ENCODE measurements at regions not wholly inside any gene's neighbourhood (a gene's known extent, or its start where the extent isn't known, plus 50 kb on each side); places are given as distances from the start of the nearest gene placed in this dataset.

DNA sequence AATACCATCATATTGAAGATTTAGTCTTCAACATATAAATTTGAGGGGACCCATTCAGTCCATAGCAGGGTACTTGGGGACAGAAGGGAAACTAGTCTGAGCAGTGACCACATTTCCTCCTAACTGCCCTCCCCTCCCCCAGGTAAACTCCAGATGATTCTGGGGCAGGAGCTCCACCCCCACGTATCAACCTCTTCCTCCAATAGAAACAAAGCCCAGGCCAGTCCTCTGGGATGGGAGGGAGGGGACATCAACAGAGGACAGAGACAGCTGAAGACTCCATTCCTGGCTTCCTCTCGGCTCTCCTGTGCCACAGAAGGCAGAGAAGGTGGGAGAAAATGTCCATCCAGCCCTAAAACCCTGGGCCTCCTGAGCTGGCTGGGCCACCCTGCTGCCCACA lies 85.0 kb upstream of the TOP1 start:
- DNase-seq (ENCODE audit: low read depth, low spot score): no peak
- no peaks in the 10 kb centered on the region for H3K9me3 ChIP-seq (ENCODE audit: control insufficient read depth in 1 of 2, insufficient read depth in 1 of 2, low read depth in 1 of 2, low read length in 2 of 2)
- RAD21 ChIA-PET (ENCODE audit: low non-redundant PET in 1 of 2, low total read pairs in 2 of 2, uncharacterized antibody in 2 of 2, unreplicated experiment in 2 of 2): no interaction called here
- H3K9me2 ChIP-seq (ENCODE audit: insufficient read depth): no peaks in the 10 kb centered on the region
- no peaks in the 10 kb centered on the region for H3K79me2 ChIP-seq (ENCODE audit: insufficient read depth, low read length)
- intact Hi-C loops (cut with micrococcal nuclease): no loop called here
- POLR2A ChIA-PET: no interaction called here
- no peak overlapping the region for H3K4me2 ChIP-seq (ENCODE audit: low read length)
- TF ChIP-seq TCF7L2 (IDR thresholded peaks at IDR 0.05; ENCODE audit: borderline replicate concordance, extremely low read depth, insufficient read depth, insufficient read length) (no peak), ZFX (IDR thresholded peaks at IDR 0.05) (no peak), SIN3A (IDR thresholded peaks at IDR 0.05; ENCODE audit: low read depth) (no peak), FOSL1 (IDR thresholded peaks at IDR 0.05; ENCODE audit: low read depth) (no peak), EZH2phosphoT487 (IDR thresholded peaks at IDR 0.05; ENCODE audit: borderline replicate concordance) (no peak), EGR1 (IDR thresholded peaks at IDR 0.05; ENCODE audit: low read depth) (no peak), POLR2AphosphoS5 (IDR thresholded peaks at IDR 0.05; ENCODE audit: low read depth, low read length) (no peak), CEBPB (IDR thresholded peaks at IDR 0.05; ENCODE audit: low read depth) (no peak), JUND (IDR thresholded peaks at IDR 0.05) (no peak), CBX3 (IDR thresholded peaks at IDR 0.05; ENCODE audit: low read depth) (no peak), RAD21 (IDR thresholded peaks at IDR 0.05; ENCODE audit: low read depth) (no peak), ELF1 (IDR thresholded peaks at IDR 0.05; ENCODE audit: borderline replicate concordance, low read depth) (no peak), EZH2 (IDR thresholded peaks at IDR 0.05) (no peak), SP1 (IDR thresholded peaks at IDR 0.05; ENCODE audit: low read depth) (no peak), YY1 (IDR thresholded peaks at IDR 0.05; ENCODE audit: extremely low read depth, insufficient replicate concordance, low read depth, low read length) (no peak)
- TF ChIP-seq, protein P1, sequence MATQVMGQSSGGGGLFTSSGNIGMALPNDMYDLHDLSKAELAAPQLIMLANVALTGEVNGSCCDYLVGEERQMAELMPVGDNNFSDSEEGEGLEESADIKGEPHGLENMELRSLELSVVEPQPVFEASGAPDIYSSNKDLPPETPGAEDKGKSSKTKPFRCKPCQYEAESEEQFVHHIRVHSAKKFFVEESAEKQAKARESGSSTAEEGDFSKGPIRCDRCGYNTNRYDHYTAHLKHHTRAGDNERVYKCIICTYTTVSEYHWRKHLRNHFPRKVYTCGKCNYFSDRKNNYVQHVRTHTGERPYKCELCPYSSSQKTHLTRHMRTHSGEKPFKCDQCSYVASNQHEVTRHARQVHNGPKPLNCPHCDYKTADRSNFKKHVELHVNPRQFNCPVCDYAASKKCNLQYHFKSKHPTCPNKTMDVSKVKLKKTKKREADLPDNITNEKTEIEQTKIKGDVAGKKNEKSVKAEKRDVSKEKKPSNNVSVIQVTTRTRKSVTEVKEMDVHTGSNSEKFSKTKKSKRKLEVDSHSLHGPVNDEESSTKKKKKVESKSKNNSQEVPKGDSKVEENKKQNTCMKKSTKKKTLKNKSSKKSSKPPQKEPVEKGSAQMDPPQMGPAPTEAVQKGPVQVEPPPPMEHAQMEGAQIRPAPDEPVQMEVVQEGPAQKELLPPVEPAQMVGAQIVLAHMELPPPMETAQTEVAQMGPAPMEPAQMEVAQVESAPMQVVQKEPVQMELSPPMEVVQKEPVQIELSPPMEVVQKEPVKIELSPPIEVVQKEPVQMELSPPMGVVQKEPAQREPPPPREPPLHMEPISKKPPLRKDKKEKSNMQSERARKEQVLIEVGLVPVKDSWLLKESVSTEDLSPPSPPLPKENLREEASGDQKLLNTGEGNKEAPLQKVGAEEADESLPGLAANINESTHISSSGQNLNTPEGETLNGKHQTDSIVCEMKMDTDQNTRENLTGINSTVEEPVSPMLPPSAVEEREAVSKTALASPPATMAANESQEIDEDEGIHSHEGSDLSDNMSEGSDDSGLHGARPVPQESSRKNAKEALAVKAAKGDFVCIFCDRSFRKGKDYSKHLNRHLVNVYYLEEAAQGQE (IDR thresholded peaks at IDR 0.05; ENCODE audit: low read depth): no peak
- TF ChIP-seq, protein P2, sequence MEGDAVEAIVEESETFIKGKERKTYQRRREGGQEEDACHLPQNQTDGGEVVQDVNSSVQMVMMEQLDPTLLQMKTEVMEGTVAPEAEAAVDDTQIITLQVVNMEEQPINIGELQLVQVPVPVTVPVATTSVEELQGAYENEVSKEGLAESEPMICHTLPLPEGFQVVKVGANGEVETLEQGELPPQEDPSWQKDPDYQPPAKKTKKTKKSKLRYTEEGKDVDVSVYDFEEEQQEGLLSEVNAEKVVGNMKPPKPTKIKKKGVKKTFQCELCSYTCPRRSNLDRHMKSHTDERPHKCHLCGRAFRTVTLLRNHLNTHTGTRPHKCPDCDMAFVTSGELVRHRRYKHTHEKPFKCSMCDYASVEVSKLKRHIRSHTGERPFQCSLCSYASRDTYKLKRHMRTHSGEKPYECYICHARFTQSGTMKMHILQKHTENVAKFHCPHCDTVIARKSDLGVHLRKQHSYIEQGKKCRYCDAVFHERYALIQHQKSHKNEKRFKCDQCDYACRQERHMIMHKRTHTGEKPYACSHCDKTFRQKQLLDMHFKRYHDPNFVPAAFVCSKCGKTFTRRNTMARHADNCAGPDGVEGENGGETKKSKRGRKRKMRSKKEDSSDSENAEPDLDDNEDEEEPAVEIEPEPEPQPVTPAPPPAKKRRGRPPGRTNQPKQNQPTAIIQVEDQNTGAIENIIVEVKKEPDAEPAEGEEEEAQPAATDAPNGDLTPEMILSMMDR (IDR thresholded peaks at IDR 0.05 in 2 of 3, conservative IDR thresholded peaks at IDR 0.05 in 1 of 3; ENCODE audit: borderline replicate concordance in 1 of 3, insufficient read depth in 1 of 3, low read depth in 2 of 3, low read length in 2 of 3): no peak
- TF ChIP-seq, protein P3, sequence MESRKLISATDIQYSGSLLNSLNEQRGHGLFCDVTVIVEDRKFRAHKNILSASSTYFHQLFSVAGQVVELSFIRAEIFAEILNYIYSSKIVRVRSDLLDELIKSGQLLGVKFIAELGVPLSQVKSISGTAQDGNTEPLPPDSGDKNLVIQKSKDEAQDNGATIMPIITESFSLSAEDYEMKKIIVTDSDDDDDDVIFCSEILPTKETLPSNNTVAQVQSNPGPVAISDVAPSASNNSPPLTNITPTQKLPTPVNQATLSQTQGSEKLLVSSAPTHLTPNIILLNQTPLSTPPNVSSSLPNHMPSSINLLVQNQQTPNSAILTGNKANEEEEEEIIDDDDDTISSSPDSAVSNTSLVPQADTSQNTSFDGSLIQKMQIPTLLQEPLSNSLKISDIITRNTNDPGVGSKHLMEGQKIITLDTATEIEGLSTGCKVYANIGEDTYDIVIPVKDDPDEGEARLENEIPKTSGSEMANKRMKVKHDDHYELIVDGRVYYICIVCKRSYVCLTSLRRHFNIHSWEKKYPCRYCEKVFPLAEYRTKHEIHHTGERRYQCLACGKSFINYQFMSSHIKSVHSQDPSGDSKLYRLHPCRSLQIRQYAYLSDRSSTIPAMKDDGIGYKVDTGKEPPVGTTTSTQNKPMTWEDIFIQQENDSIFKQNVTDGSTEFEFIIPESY (IDR thresholded peaks at IDR 0.05; ENCODE audit: extremely low read depth, insufficient replicate concordance, low read length): no peak
- TF ChIP-seq, protein P4, sequence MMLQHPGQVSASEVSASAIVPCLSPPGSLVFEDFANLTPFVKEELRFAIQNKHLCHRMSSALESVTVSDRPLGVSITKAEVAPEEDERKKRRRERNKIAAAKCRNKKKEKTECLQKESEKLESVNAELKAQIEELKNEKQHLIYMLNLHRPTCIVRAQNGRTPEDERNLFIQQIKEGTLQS (IDR thresholded peaks at IDR 0.05): no peak
- no peak overlapping the region for H3K9ac ChIP-seq (ENCODE audit: low read length)
- H3K27me3 ChIP-seq (ENCODE audit: insufficient read depth, low read length): no peaks in the 10 kb centered on the region
- no peak overlapping the region for H2AFZ ChIP-seq (ENCODE audit: low read depth, low read length, poor library complexity, severe bottlenecking)
- CTCF ChIA-PET: interaction anchor here (1.7 kb wide), 1 partner anchor 202 kb away, joined by 6 read pairs; no protein-coding TSS in a partner anchor
- H3K36me3 ChIP-seq (ENCODE audit: control insufficient read depth in 1 of 2, insufficient read depth in 2 of 2, low read length in 2 of 2): no peaks in the 10 kb centered on the region
- no peaks in the 10 kb centered on the region for H4K20me1 ChIP-seq (ENCODE audit: insufficient read depth)
- no TSS peak for BruUV-seq (replicated peaks)
- H3K4me1 ChIP-seq (ENCODE audit: control insufficient read depth in 1 of 2, insufficient read depth in 2 of 2, low read length in 2 of 2): peaks cover 0 to 19% of the 10 kb centered on the region in 2 experiments; a peak in 2 of 4 replicates
- no peak overlapping the region for H3K4me3 ChIP-seq (replicated peaks in 1 of 2; ENCODE audit: low read depth in 1 of 2, low read length in 2 of 2)
- ATAC-seq: no peak
- H3K27ac ChIP-seq (ENCODE audit: low read depth, low read length): no peak overlapping the region
